IMR-90 (cell line): ENCODE measurements at regions not wholly inside any gene's neighbourhood (a gene's known extent, or its start where the extent isn't known, plus 50 kb on each side); places are given as distances from the start of the nearest gene placed in this dataset.

Experiments
- ATAC-seq: fragments of 200-7000 bp; cut with Tn5 transposase; 2 replicates; pipeline ENCODE4 v1.9.1; 2020; ENCODE audit warnings: low read depth, mild to moderate bottlenecking, moderate library complexity
- BruUV-seq: library from RNA; stranded (reverse); fragments of 400-500 nt; replicated peaks from 2 replicates; lab custom pipeline; 2021; lab: Mats Ljungman, UMichigan
- CTCF ChIA-PET: fragments of 300-600 bp; formaldehyde crosslinking; extraction: SDS; loops from one replicate; lab custom pipeline; 2021; ENCODE audit warnings: antibody characterized with exemption; lab: Yijun Ruan, JAX
- POLR2A ChIA-PET: fragments of 300-600 bp; sonication (Branson Sonifier 250); formaldehyde crosslinking; loops from one replicate; lab custom pipeline; 2022; ENCODE audit warnings: antibody characterized with exemption; ENCODE audit not compliant: unreplicated experiment; lab: Charles Lee
- DNase-seq: peaks from one replicate; pipeline ENCODE4 v3.0.0; 2013
- H2AFZ ChIP-seq: replicated peaks from 2 replicates; pipeline ENCODE3; 2013; ENCODE audit warnings: low read length, mild to moderate bottlenecking; ENCODE audit not compliant: poor library complexity
- H2AK5ac ChIP-seq: 2 replicates; pipeline ENCODE4 v1.6.1; 2013; ENCODE audit warnings: low read depth, low read length, inconsistent platforms
- H2AK9ac ChIP-seq: replicated peaks from 2 replicates; pipeline ENCODE3; 2013; ENCODE audit warnings: mild to moderate bottlenecking, low read depth, low read length, moderate library complexity; ENCODE audit not compliant: poor library complexity
- H2BK120ac ChIP-seq: 2 replicates; pipeline ENCODE4 v1.6.1; 2013; ENCODE audit warnings: low read depth, low read length, inconsistent platforms
- H2BK15ac ChIP-seq: 3 replicates; pipeline ENCODE4 v1.6.1; 2013; ENCODE audit warnings: low read depth, low read length, inconsistent platforms
- H2BK20ac ChIP-seq: 2 replicates; pipeline ENCODE4 v1.6.1; 2013; ENCODE audit warnings: low read depth, mild to moderate bottlenecking, inconsistent platforms, low read length, moderate library complexity
- H2BK5ac ChIP-seq: 2 replicates; pipeline ENCODE4 v1.6.1; 2013; ENCODE audit warnings: mild to moderate bottlenecking, low read depth, low read length, inconsistent platforms; ENCODE audit not compliant: poor library complexity, severe bottlenecking
- H3K14ac ChIP-seq: replicated peaks from 2 replicates; pipeline ENCODE4 v1.6.1; 2013; ENCODE audit warnings: low read depth, low read length, inconsistent platforms
- H3K18ac ChIP-seq: 2 replicates; pipeline ENCODE4 v1.6.1; 2013; ENCODE audit warnings: low read depth, low read length, control low read depth
- H3K23ac ChIP-seq: 2 replicates; pipeline ENCODE4 v1.6.1; 2013; ENCODE audit warnings: low read depth, low read length, inconsistent platforms
- H3K27ac ChIP-seq: 2 replicates; pipeline ENCODE4 v1.5.1; 2013; ENCODE audit warnings: mild to moderate bottlenecking, control low read depth, low read length; ENCODE audit not compliant: insufficient read depth
- H3K27me3 ChIP-seq: 2 replicates; pipeline ENCODE4 v1.6.1; 2013; ENCODE audit warnings: low read length; ENCODE audit not compliant: control insufficient read depth, insufficient read depth
- H3K36me3 ChIP-seq: 2 replicates; pipeline ENCODE4 v1.6.1; 2013; ENCODE audit warnings: low read length, mixed read lengths; ENCODE audit not compliant: control insufficient read depth, insufficient read depth
- H3K4ac ChIP-seq: 2 replicates; pipeline ENCODE4 v1.6.1; 2013; ENCODE audit warnings: low read depth, low read length, inconsistent platforms
- H3K4me1 ChIP-seq: 2 replicates; pipeline ENCODE4 v1.6.1; 2013; ENCODE audit warnings: low read length, mixed read lengths; ENCODE audit not compliant: control insufficient read depth, insufficient read depth
- H3K4me2 ChIP-seq: 2 replicates; pipeline ENCODE4 v1.6.1; 2013; ENCODE audit warnings: low read depth, mild to moderate bottlenecking, control low read depth, low read length, moderate library complexity
- H3K4me3 ChIP-seq: 2 replicates; pipeline ENCODE4 v1.5.1; 2013; ENCODE audit warnings: low read depth, mild to moderate bottlenecking, control low read depth, low read length, moderate library complexity; ENCODE audit not compliant: insufficient read depth
- H3K56ac ChIP-seq: 2 replicates; pipeline ENCODE4 v1.6.1; 2013; ENCODE audit warnings: low read length, inconsistent platforms; ENCODE audit not compliant: insufficient read depth; ENCODE audit errors: extremely low read depth
- H3K79me1 ChIP-seq, 2 experiments: 2 replicates each; pipeline ENCODE4 v1.6.1; 2013; ENCODE audit warnings: low read length in 2 of 2, inconsistent platforms in 1 of 2, low read depth in 1 of 2
- H3K9ac ChIP-seq: 2 replicates; pipeline ENCODE4 v1.6.1; 2013; ENCODE audit warnings: low read depth, low read length, control low read depth
- H3K9me1 ChIP-seq: 2 replicates; pipeline ENCODE4 v1.6.1; 2013; ENCODE audit warnings: low read length, inconsistent platforms; ENCODE audit not compliant: insufficient read depth
- H3K9me3 ChIP-seq: 2 replicates; pipeline ENCODE4 v1.6.1; 2013; ENCODE audit warnings: low read length; ENCODE audit not compliant: control insufficient read depth, insufficient read depth
- H4K20me1 ChIP-seq: 2 replicates; pipeline ENCODE4 v1.6.1; 2013; ENCODE audit warnings: low read length, inconsistent platforms; ENCODE audit not compliant: insufficient read depth
- H4K5ac ChIP-seq: 2 replicates; pipeline ENCODE4 v1.6.1; 2013; ENCODE audit warnings: mild to moderate bottlenecking, low read depth, low read length, control low read depth
- H4K8ac ChIP-seq, 2 experiments: 2 replicates each; pipeline ENCODE4 v1.6.1; 2013; ENCODE audit warnings: low read depth in 2 of 2, low read length in 2 of 2, control low read depth in 1 of 2, inconsistent platforms in 1 of 2
- H4K91ac ChIP-seq: 2 replicates; pipeline ENCODE4 v1.6.1; 2013; ENCODE audit warnings: low read depth, low read length, inconsistent platforms; ENCODE audit not compliant: insufficient read depth
- BHLHE40 ChIP-seq: fragments of 150-350 bp; IDR thresholded peaks from 2 replicates; pipeline ENCODE4 v1.6.1; 2016; ENCODE audit warnings: mild to moderate bottlenecking, low read depth, low read length
- CHD1 ChIP-seq: IDR thresholded peaks from 2 replicates; pipeline ENCODE4 v1.6.1; 2012; ENCODE audit warnings: low read depth, low read length, improper control_type of control experiment
- MAZ ChIP-seq: IDR thresholded peaks from 2 replicates; pipeline ENCODE4 v1.6.1; 2012; ENCODE audit warnings: low read depth, mild to moderate bottlenecking, low read length, improper control_type of control experiment, moderate library complexity, borderline replicate concordance
- POLR2A ChIP-seq: IDR thresholded peaks from 2 replicates; pipeline ENCODE4 v1.6.1; 2012; ENCODE audit warnings: mild to moderate bottlenecking, low read depth, low read length
- RAD21 ChIP-seq: IDR thresholded peaks from 2 replicates; pipeline ENCODE4 v1.6.1; 2012; ENCODE audit warnings: low read length, improper control_type of control experiment
- SMC3 ChIP-seq: fragments of 150-350 bp; IDR thresholded peaks from 2 replicates; pipeline ENCODE4 v1.6.1; 2016; ENCODE audit warnings: low read depth, mild to moderate bottlenecking, antibody characterized with exemption, low read length, moderate library complexity
- WGBS, 2 experiments: methylation state at CpG; one replicate each; pipeline versions ENCODE4 v1.1.5 to v1.1.7; 2013; ENCODE audit warnings: missing lambda C conversion rate in 2 of 2; ENCODE audit not compliant: insufficient read length in 1 of 2; ENCODE audit errors: extremely low coverage in 2 of 2; 5-methylcytosine and 5-hydroxymethylcytosine counted together
- dilution Hi-C: fragments of 300-500 bp; cut with HindIII; formaldehyde crosslinking; loops from one replicate; pipeline ENCODE4 v1.14.3; 2018; ENCODE audit warnings: low sequenced_read_pairs; ENCODE audit not compliant: unreplicated experiment
- in situ Hi-C: fragments of 300-500 bp; cut with MboI; formaldehyde crosslinking; loops from 3 replicates; pipeline ENCODE4 v1.14.3; 2019; ENCODE audit warnings: low sequenced_read_pairs, inconsistent platforms, mixed read lengths
- intact Hi-C: fragments of 100-400 bp; cut with micrococcal nuclease; formaldehyde crosslinking; loops from 2 replicates; pipeline ENCODE4 v1.10.0; 2022
- TF ChIP-seq, protein P1 (sequence below): fragments of 150-350 bp; IDR thresholded peaks from 2 replicates; pipeline ENCODE4 v1.6.1; 2016; ENCODE audit warnings: low read depth, mild to moderate bottlenecking, low read length, moderate library complexity, borderline replicate concordance

- Histone ChIP-seq H3K9ac (no peak overlapping the region), H3K18ac (no peak overlapping the region), H2BK5ac (no peak overlapping the region), H3K27ac (no peak overlapping the region), H3K27me3 (no peaks in the 10 kb centered on the region), H3K79me1 (no peaks in the 10 kb centered on the region), H2AK5ac (no peak overlapping the region), H4K91ac (no peak overlapping the region), H3K4me2 (no peak overlapping the region), H4K8ac (no peak overlapping the region), H3K36me3 (no peaks in the 10 kb centered on the region), H2BK15ac (no peak overlapping the region), H2BK120ac (no peak overlapping the region), H3K9me1 (no peaks in the 10 kb centered on the region), H3K4me3 (no peak overlapping the region), H2BK20ac (no peak overlapping the region), H4K5ac (no peak overlapping the region), H3K56ac (no peak overlapping the region), H2AK9ac (no peak overlapping the region), H4K20me1 (no peaks in the 10 kb centered on the region), H2AFZ (no peak overlapping the region), H3K4ac (no peak overlapping the region), H3K23ac (no peak overlapping the region), H3K14ac (no peak overlapping the region), H3K9me3 (peaks cover 14% of the 10 kb centered on the region), H3K4me1 (no peaks in the 10 kb centered on the region)
- CTCF ChIA-PET: no interaction called here
- BruUV-seq: no TSS peak
- no CpG with 5 or more reads among the region's 2 CpGs for WGBS, 2 experiments
- ATAC-seq (no peak), DNase-seq (no peak)
- POLR2A ChIA-PET: no interaction called here
- in situ Hi-C loops: no loop called here
- intact Hi-C loops: no loop called here
- TF ChIP-seq CHD1: no peak
- TF ChIP-seq BHLHE40: no peak
- no peak for TF ChIP-seq POLR2A
- TF ChIP-seq MAZ: no peak
- no peak for TF ChIP-seq RAD21
- TF ChIP-seq, protein P1, sequence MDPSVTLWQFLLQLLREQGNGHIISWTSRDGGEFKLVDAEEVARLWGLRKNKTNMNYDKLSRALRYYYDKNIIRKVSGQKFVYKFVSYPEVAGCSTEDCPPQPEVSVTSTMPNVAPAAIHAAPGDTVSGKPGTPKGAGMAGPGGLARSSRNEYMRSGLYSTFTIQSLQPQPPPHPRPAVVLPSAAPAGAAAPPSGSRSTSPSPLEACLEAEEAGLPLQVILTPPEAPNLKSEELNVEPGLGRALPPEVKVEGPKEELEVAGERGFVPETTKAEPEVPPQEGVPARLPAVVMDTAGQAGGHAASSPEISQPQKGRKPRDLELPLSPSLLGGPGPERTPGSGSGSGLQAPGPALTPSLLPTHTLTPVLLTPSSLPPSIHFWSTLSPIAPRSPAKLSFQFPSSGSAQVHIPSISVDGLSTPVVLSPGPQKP: no peak
- TF ChIP-seq SMC3: no peak
- dilution Hi-C loops: no loop called here
Measured at GRCh38 chr5:114909424-114909823, 260.3 kb downstream of the TRIM36 start.
